ENCODE measurements at regions not wholly inside any gene's neighbourhood (a gene's known extent, or its start where the extent isn't known, plus 50 kb on each side); places are given as distances from the start of the nearest gene placed in this dataset.

DNA sequence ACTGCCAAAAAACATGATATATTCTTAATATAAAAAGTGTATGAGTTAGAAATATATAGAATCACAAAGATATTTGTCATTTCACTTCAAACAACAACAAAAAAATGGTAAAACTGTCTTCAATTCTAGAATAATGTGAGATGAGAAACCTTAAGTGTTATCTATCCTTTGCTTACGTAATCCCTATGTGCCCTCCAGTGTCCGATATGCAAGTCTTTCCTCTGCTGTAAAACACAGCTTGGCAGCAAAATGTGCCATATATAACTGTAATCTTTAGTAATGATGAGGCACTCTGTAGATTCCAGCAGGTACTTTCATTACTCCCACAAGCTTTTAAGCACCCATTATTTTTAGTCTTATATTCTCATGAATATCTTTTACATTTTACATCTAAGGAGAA, 555.1 kb upstream of the FRG1 start:
- Histone ChIP-seq H3K4me3 (no peak overlapping the region), H3K4me1 (no peaks in the 10 kb centered on the region), H3K9me3 (no peaks in the 10 kb centered on the region), H3K27me3 (no peaks in the 10 kb centered on the region), H3K36me3 (no peaks in the 10 kb centered on the region), H3K27ac (no peak overlapping the region)
- no peak for DNase-seq (ENCODE audit: low spot score in 2 of 2)
- WGBS, result 70% methylated on average over 2 of the region's 2 CpGs
- TF ChIP-seq POLR2AphosphoS5 (IDR thresholded peaks at IDR 0.05) (no peak), POLR2A (IDR thresholded peaks at IDR 0.05) (no peak), EP300 (IDR thresholded peaks at IDR 0.05) (no peak)
- TF ChIP-seq, protein P1, sequence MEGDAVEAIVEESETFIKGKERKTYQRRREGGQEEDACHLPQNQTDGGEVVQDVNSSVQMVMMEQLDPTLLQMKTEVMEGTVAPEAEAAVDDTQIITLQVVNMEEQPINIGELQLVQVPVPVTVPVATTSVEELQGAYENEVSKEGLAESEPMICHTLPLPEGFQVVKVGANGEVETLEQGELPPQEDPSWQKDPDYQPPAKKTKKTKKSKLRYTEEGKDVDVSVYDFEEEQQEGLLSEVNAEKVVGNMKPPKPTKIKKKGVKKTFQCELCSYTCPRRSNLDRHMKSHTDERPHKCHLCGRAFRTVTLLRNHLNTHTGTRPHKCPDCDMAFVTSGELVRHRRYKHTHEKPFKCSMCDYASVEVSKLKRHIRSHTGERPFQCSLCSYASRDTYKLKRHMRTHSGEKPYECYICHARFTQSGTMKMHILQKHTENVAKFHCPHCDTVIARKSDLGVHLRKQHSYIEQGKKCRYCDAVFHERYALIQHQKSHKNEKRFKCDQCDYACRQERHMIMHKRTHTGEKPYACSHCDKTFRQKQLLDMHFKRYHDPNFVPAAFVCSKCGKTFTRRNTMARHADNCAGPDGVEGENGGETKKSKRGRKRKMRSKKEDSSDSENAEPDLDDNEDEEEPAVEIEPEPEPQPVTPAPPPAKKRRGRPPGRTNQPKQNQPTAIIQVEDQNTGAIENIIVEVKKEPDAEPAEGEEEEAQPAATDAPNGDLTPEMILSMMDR (IDR thresholded peaks at IDR 0.05), result no peak

DNA sequence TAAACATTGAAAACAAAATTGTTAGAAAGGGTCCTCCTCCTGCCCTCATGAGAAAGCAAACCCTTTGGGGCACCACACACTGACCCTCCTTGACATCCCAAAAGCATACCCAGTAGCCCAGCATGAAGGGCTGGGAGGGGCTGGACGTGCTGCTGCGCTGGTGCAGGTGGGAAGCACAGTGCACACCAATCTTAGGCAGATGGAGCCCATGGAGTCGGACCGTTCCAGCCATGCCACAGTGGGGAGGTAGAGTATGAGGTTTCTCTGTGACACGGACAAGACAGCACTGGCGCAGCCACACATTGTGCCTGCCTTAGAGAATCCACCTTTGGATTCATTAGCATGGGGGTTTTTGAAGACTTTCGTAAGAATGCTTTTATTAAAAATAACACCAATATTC, 544.2 kb upstream of the FRG1 start:
- WGBS, result 88% methylated on average over 7 of the region's 7 CpGs
- H3K27ac ChIP-seq, result no peak overlapping the region
- peaks cover 4% of the 10 kb centered on the region for H3K9me3 ChIP-seq
- H3K4me3 ChIP-seq, result no peak overlapping the region
- H3K36me3 ChIP-seq, result no peaks in the 10 kb centered on the region
- no peaks in the 10 kb centered on the region for H3K4me1 ChIP-seq
- H3K27me3 ChIP-seq, result no peaks in the 10 kb centered on the region
- DNase-seq (ENCODE audit: low spot score in 2 of 2), result no peak
- TF ChIP-seq POLR2AphosphoS5 (IDR thresholded peaks at IDR 0.05) (no peak), POLR2A (IDR thresholded peaks at IDR 0.05) (no peak), EP300 (IDR thresholded peaks at IDR 0.05) (no peak)
- TF ChIP-seq, protein P1 (IDR thresholded peaks at IDR 0.05), result no peak

DNA sequence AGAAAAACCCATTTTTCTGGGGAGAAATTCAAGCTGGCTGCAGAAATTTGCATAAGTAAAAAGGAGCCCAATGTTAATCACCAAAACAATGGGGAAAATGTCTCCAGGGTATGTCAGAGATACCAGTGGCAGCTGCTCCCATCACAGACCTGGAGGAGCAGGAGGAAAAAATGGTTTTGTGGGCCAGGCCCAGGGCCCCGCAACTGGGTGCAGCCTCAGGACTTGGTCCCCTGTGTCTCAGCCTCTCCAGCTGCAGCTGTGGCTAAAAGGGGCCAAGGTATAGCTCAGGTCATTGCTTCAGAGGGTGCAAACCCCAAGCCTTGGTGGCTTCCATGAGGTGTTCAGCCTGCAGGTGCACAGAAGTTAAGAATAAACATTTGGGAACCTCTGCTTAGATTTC, 536.4 kb upstream of the FRG1 start:
- Histone ChIP-seq H3K9me3 (no peaks in the 10 kb centered on the region), H3K4me1 (no peaks in the 10 kb centered on the region), H3K27ac (no peak overlapping the region), H3K27me3 (no peaks in the 10 kb centered on the region), H3K4me3 (no peak overlapping the region), H3K36me3 (no peaks in the 10 kb centered on the region)
- no peak for TF ChIP-seq EP300 (IDR thresholded peaks at IDR 0.05)
- TF ChIP-seq, protein P1 (IDR thresholded peaks at IDR 0.05), result no peak
- no peak for TF ChIP-seq POLR2A (IDR thresholded peaks at IDR 0.05)
- no peak for TF ChIP-seq POLR2AphosphoS5 (IDR thresholded peaks at IDR 0.05)
- 43% methylated on average over 1 of the region's 1 CpG for WGBS
- DNase-seq (ENCODE audit: low spot score in 2 of 2), result no peak

DNA sequence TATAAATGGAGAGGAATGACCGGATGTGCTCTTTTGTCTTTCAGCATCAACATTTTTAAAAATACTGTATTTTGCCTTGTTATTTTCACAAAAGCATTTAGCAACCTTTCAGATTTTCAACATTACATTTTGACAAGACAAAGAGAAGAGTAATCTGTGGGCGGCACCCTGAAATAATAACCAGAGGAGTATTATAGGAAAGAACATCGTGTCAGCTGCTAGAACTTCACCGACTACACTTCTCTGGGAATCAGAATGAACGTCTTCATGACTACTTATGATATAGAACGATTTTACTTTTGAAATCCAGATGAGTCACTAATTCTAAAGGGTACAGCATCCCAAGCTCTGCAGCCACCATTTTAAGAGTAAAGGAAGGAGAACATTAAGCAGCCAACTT, 531.5 kb upstream of the FRG1 start:
- 86% methylated on average over 6 of the region's 6 CpGs for WGBS
- H3K27me3 ChIP-seq, result no peaks in the 10 kb centered on the region

DNA sequence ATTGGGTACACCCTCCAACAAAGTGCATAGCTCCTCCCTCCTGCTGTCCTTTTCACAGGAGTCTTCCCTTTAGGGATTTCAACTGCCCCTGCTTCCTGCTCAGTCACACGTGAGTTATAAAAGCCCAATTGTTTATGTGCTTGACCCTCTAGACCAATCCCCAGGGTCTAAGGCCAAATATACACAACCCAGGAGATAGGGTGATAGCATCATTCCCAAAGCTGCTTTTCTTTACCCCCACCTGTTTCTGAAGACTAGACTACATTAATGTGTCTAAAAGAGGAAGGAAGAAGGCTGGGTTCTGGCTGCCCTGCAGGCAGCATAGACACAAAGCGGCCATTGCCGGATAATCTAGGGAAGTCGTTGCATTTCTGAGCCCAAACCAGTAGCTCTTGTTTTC, 526.7 kb upstream of the FRG1 start:
- Histone ChIP-seq H3K36me3 (no peaks in the 10 kb centered on the region), H3K27me3 (no peaks in the 10 kb centered on the region), H3K4me3 (no peak overlapping the region), H3K9me3 (no peaks in the 10 kb centered on the region), H3K27ac (no peak overlapping the region), H3K4me1 (no peaks in the 10 kb centered on the region)
- no peak for DNase-seq (ENCODE audit: low spot score in 2 of 2)
- TF ChIP-seq, protein P1 (IDR thresholded peaks at IDR 0.05), result no peak
- no peak for TF ChIP-seq EP300 (IDR thresholded peaks at IDR 0.05)
- no peak for TF ChIP-seq POLR2AphosphoS5 (IDR thresholded peaks at IDR 0.05)
- no peak for TF ChIP-seq POLR2A (IDR thresholded peaks at IDR 0.05)
- 61% methylated on average over 4 of the region's 4 CpGs for WGBS

More for the DNA sequence above, 531.5 kb upstream of the FRG1 start:
- H3K4me3 ChIP-seq, result no peak overlapping the region
- no peak for DNase-seq (ENCODE audit: low spot score in 2 of 2)
- no peaks in the 10 kb centered on the region for H3K4me1 ChIP-seq
- no peak overlapping the region for H3K27ac ChIP-seq
- no peaks in the 10 kb centered on the region for H3K9me3 ChIP-seq
- no peaks in the 10 kb centered on the region for H3K36me3 ChIP-seq
- TF ChIP-seq EP300 (IDR thresholded peaks at IDR 0.05) (no peak), POLR2A (IDR thresholded peaks at IDR 0.05) (no peak), POLR2AphosphoS5 (IDR thresholded peaks at IDR 0.05) (no peak)
- TF ChIP-seq, protein P1 (IDR thresholded peaks at IDR 0.05), result no peak
